Nephron progenitor cell (in vitro differentiated cells): ENCODE measurements at regions not wholly inside any gene's neighbourhood (a gene's known extent, or its start where the extent isn't known, plus 50 kb on each side); places are given as distances from the start of the nearest gene placed in this dataset.

ENCODE experiments used
- DNase-seq: peaks from one replicate; pipeline ENCODE4 v3.0.0; 2021
- H3K27ac Mint-ChIP-seq: 2 replicates; pipeline ENCODE4 v1.8.0; 2021; ENCODE audit warnings: mild to moderate bottlenecking, moderate library complexity, mixed read lengths
- H3K27me3 Mint-ChIP-seq: 2 replicates; pipeline ENCODE4 v1.8.0; 2021; ENCODE audit warnings: mild to moderate bottlenecking, low read depth, mixed read lengths; ENCODE audit not compliant: poor library complexity
- H3K36me3 Mint-ChIP-seq: 2 replicates; pipeline ENCODE4 v1.8.0; 2021; ENCODE audit warnings: low read depth, mixed read lengths
- H3K4me1 Mint-ChIP-seq: 2 replicates; pipeline ENCODE4 v1.8.0; 2021; ENCODE audit warnings: mixed read lengths
- H3K4me3 Mint-ChIP-seq: 2 replicates; pipeline ENCODE4 v1.8.0; 2021; ENCODE audit warnings: mild to moderate bottlenecking, moderate library complexity, mixed read lengths
- H3K9me3 Mint-ChIP-seq: 2 replicates; pipeline ENCODE4 v1.8.0; 2021; ENCODE audit warnings: mild to moderate bottlenecking, moderate library complexity, mixed read lengths
- CTCF ChIP-seq: fragments of 200-600 bp; sonication (generic); IDR thresholded peaks from 2 replicates; pipeline ENCODE4 v1.5.0; 2021; ENCODE audit warnings: antibody characterized with exemption

- Mint-ChIP-seq H3K36me3 (peaks cover 7% of the 10 kb centered on the region), H3K4me1 (peaks cover 5% of the 10 kb centered on the region), H3K27ac (no peak overlapping the region), H3K27me3 (peaks cover 7% of the 10 kb centered on the region), H3K4me3 (no peak overlapping the region), H3K9me3 (peaks cover 7% of the 10 kb centered on the region)
- DNase-seq, result no peak
- TF ChIP-seq CTCF, result no peak
Measured at GRCh38 chr2:101568969-101569368, 94.1 kb upstream of the RFX8 start.

GRCh38 chr2:101566632-101567228, 91.8 kb upstream of the RFX8 start:
- peaks cover 16% of the 10 kb centered on the region for H3K4me1 Mint-ChIP-seq
- H3K9me3 Mint-ChIP-seq, result no peaks in the 10 kb centered on the region
- H3K4me3 Mint-ChIP-seq, result no peak overlapping the region
- no peak overlapping the region for H3K27ac Mint-ChIP-seq
- peaks cover 7% of the 10 kb centered on the region for H3K27me3 Mint-ChIP-seq
- no peaks in the 10 kb centered on the region for H3K36me3 Mint-ChIP-seq
- TF ChIP-seq CTCF, result no peak
- no peak for DNase-seq

GRCh38 chr2:101563849-101564248, 88.9 kb upstream of the RFX8 start:
- no peak for DNase-seq
- H3K27me3 Mint-ChIP-seq, result peaks cover 9% of the 10 kb centered on the region
- no peaks in the 10 kb centered on the region for H3K9me3 Mint-ChIP-seq
- H3K36me3 Mint-ChIP-seq, result no peaks in the 10 kb centered on the region
- TF ChIP-seq CTCF, result no peak
- no peak overlapping the region for H3K4me3 Mint-ChIP-seq
- no peak overlapping the region for H3K27ac Mint-ChIP-seq
- peaks cover 22% of the 10 kb centered on the region for H3K4me1 Mint-ChIP-seq

GRCh38 chr2:101560780-101561315, 85.9 kb upstream of the RFX8 start:
- H3K4me3 Mint-ChIP-seq, result no peak overlapping the region
- no peak for TF ChIP-seq CTCF
- no peaks in the 10 kb centered on the region for H3K36me3 Mint-ChIP-seq
- no peak for DNase-seq
- no peaks in the 10 kb centered on the region for H3K9me3 Mint-ChIP-seq
- H3K4me1 Mint-ChIP-seq, result peaks cover 28% of the 10 kb centered on the region
- no peak overlapping the region for H3K27ac Mint-ChIP-seq
- peaks cover 6% of the 10 kb centered on the region for H3K27me3 Mint-ChIP-seq

GRCh38 chr2:101559551-101559950, 84.6 kb upstream of the RFX8 start:
- no peak overlapping the region for H3K27ac Mint-ChIP-seq
- no peaks in the 10 kb centered on the region for H3K9me3 Mint-ChIP-seq
- H3K4me1 Mint-ChIP-seq, result peaks cover 29% of the 10 kb centered on the region
- H3K36me3 Mint-ChIP-seq, result no peaks in the 10 kb centered on the region
- H3K27me3 Mint-ChIP-seq, result peaks cover 6% of the 10 kb centered on the region
- TF ChIP-seq CTCF, result no peak
- DNase-seq, result no peak
- no peak overlapping the region for H3K4me3 Mint-ChIP-seq
